ENCODE measurements at regions not wholly inside any gene's neighbourhood (a gene's known extent, or its start where the extent isn't known, plus 50 kb on each side); places are given as distances from the start of the nearest gene placed in this dataset.

DNA sequence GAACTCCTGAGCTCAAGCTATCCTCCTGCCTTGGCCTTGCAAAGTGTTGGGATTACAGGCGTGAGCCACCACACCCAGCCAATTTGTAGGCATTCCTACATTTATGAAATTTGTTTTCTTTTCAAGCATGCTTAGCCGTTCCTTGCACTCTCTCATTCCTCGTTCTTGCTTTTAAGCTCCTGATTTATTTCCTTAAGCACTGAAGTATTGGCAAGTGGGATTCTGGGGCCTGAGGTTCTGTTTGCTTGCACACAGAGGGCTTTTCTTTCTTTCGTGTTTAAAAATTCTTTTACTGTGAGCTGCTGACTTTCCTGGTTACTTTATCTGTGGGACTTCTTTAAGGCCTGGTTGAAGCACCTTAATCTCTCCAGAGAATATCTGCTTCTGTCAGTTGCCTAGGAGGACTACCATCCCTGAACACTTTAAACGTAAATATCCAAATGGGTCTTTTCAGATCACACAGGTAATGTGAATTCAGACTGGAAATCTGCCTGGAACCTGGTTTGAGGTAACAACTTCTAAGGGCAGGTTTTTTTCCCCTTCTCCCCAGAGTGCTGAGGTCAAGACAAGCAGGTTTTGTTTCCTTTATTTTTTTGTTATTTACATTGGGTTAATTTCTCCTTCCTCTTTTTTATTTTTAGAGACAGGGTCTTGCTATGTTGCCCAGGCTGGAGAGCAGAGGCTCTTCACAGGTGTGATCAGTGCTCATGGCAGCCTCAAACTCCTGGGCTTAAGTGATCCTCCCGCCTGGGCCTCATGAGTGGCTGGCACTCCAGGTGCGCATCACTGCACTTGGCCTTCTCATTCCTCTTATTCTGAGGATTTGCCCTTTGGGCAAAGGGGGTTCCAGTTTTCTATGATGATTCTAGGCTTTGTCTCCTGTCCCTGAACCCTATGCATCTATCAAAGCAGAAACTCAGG is 102.9 kb downstream of the PFKFB3 start:
- no peak for ATAC-seq
- WGBS, 2 donors = 86 to 88% methylated on average over 7 of the region's 7 CpGs
- Histone ChIP-seq H3K36me3 (no peaks in the 10 kb centered on the region), H3K9me3 (no peaks in the 10 kb centered on the region), H3K4me3 (no peak overlapping the region), H3K27me3 (no peaks in the 10 kb centered on the region), H3K4me1 (peaks cover 0 to 6% (median 0%) of the 10 kb centered on the region in 3 donors), H3K27ac (no peak overlapping the region)
- DNase-seq = no peak
- TF ChIP-seq, protein P1, sequence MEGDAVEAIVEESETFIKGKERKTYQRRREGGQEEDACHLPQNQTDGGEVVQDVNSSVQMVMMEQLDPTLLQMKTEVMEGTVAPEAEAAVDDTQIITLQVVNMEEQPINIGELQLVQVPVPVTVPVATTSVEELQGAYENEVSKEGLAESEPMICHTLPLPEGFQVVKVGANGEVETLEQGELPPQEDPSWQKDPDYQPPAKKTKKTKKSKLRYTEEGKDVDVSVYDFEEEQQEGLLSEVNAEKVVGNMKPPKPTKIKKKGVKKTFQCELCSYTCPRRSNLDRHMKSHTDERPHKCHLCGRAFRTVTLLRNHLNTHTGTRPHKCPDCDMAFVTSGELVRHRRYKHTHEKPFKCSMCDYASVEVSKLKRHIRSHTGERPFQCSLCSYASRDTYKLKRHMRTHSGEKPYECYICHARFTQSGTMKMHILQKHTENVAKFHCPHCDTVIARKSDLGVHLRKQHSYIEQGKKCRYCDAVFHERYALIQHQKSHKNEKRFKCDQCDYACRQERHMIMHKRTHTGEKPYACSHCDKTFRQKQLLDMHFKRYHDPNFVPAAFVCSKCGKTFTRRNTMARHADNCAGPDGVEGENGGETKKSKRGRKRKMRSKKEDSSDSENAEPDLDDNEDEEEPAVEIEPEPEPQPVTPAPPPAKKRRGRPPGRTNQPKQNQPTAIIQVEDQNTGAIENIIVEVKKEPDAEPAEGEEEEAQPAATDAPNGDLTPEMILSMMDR (IDR thresholded peaks at IDR 0.05) = no peak
- intact Hi-C loops (cut with DNase I) = no loop called here
- FAIRE-seq = no peak

DNA sequence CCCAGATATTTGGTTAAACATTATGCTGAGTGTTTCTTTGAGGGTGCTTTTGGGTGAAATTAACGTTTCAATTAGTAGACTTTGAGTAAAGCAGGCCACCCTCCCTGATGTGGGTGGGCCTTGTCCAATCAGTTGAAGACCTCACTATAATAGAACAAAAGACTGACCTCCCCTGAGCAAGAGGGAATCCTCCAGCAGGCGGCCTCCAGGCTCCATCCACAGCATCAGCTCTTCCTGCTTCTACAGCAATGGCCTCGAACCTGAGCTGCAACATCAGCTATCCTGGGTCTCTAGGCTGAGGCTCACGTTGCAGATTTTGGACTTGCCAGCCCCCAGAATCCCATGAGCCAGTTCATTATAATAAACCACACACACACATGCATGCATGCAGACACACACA is 104.2 kb downstream of the PFKFB3 start:
- Histone ChIP-seq H3K4me3 (no peak overlapping the region), H3K36me3 (no peaks in the 10 kb centered on the region)

DNA sequence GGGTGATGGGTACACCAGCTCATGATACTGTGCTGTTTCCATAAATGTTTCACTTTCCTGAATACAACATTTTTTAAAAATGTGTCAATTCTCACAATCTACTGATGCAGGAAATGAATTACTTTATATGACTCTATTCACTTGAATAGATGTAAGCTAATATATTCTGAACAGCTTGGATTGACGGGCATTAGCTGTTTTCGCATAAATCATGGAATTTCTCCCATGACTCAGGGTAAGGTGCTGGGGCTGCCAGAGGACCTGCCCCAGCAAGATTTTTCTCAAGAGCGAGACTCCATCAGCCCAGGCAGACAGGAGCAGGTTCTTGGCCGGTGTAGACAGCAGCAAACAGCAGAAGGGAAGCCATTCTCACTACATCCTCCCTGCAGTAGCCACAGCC is 107.1 kb downstream of the PFKFB3 start:
- DNase-seq (no peak), FAIRE-seq (no peak), ATAC-seq (no peak)
- peaks cover 0 to 3% (median 0%) of the 10 kb centered on the region in 3 donors for H3K4me1 ChIP-seq
- 81 to 92% methylated on average over 4 of the region's 4 CpGs for WGBS, 2 donors
- H3K36me3 ChIP-seq = no peaks in the 10 kb centered on the region
- H3K27ac ChIP-seq = no peak overlapping the region
- no peaks in the 10 kb centered on the region for H3K9me3 ChIP-seq
- intact Hi-C loops (cut with DNase I) = no loop called here
- no peaks in the 10 kb centered on the region for H3K27me3 ChIP-seq
- no peak overlapping the region for H3K4me3 ChIP-seq
- TF ChIP-seq, protein P1 (IDR thresholded peaks at IDR 0.05) = no peak

More for the DNA sequence above, 104.2 kb downstream of the PFKFB3 start:
- DNase-seq (no peak), ATAC-seq (no peak), FAIRE-seq (no peak)
- H3K27me3 ChIP-seq = no peaks in the 10 kb centered on the region
- TF ChIP-seq, protein P1 (IDR thresholded peaks at IDR 0.05) = no peak
- no peaks in the 10 kb centered on the region for H3K4me1 ChIP-seq
- no peak overlapping the region for H3K27ac ChIP-seq
- intact Hi-C loops (cut with DNase I) = no loop called here
- 79 to 88% methylated on average over 4 of the region's 4 CpGs for WGBS, 2 donors
- no peaks in the 10 kb centered on the region for H3K9me3 ChIP-seq

DNA sequence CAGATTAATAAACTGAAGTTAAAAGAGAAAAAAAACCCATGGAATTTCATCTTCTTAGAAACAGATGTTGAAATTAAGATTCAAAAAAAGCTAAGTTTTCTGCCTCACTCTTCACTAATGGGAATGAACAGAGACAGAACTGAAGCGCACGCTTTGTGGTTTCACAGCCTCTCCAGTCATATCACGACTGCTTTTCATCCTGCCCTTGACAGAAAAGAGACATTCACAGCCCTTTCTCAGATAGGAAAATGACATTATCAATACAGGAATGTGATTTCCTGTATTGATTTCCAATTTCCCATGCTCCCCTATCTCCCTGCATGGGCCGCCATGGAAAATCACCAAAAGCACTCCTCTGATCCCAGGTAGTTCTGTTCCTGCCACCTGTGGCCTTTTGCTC is 108.2 kb downstream of the PFKFB3 start:
- no peak overlapping the region for H3K4me3 ChIP-seq
- no peak for DNase-seq
- ATAC-seq = no peak
- TF ChIP-seq, protein P1 (IDR thresholded peaks at IDR 0.05) = no peak
- intact Hi-C loops (cut with DNase I) = no loop called here
- H3K4me1 ChIP-seq = peaks cover 0 to 3% (median 0%) of the 10 kb centered on the region in 3 donors
- WGBS, 2 donors = 92 to 95% methylated on average over 4 of the region's 4 CpGs
- FAIRE-seq = no peak
- H3K27me3 ChIP-seq = no peaks in the 10 kb centered on the region
- H3K36me3 ChIP-seq = no peaks in the 10 kb centered on the region
- H3K9me3 ChIP-seq = no peaks in the 10 kb centered on the region
- no peak overlapping the region for H3K27ac ChIP-seq
